Right atrium auricular region (tissue), 2 donors: ENCODE measurements at regions not wholly inside any gene's neighbourhood (a gene's known extent, or its start where the extent isn't known, plus 50 kb on each side); places are given as distances from the start of the nearest gene placed in this dataset.

ENCODE experiments used
- DNase-seq: peaks from one replicate; pipeline ENCODE4 v3.0.0-alpha.2; 2019; ENCODE audit warnings: low spot score
- H3K27ac ChIP-seq, 2 donors: fragments of 200-600 bp; sonication (generic); 1 replicate in 1 of 2; 2 replicates in 1 of 2; pipeline ENCODE4 v1.5.1; 2016 to 2019
- H3K27me3 ChIP-seq, 2 donors: fragments of 200-600 bp; sonication (generic); one replicate each; pipeline versions ENCODE4 v1.5.1 to v1.6.0; 2017 to 2019
- H3K36me3 ChIP-seq: fragments of 200-600 bp; sonication (generic); one replicate; pipeline ENCODE4 v1.5.1; 2016
- H3K4me1 ChIP-seq, 2 donors: fragments of 200-600 bp; sonication (generic); one replicate each; pipeline versions ENCODE4 v1.5.1 to v1.6.0; 2017 to 2019
- H3K4me3 ChIP-seq, 2 donors: fragments of 200-600 bp; sonication (generic); 1 replicate in 1 of 2; 2 replicates in 1 of 2; pipeline ENCODE4 v1.5.1; 2017 to 2019; ENCODE audit warnings: mild to moderate bottlenecking in 1 of 2, moderate library complexity in 1 of 2
- H3K9me3 ChIP-seq, 2 donors: fragments of 200-600 bp; sonication (generic); one replicate each; pipeline ENCODE4 v1.5.1; 2019
- CTCF ChIP-seq, 2 donors: fragments of 200-600 bp; sonication (generic); IDR thresholded peaks; one replicate each; pipeline ENCODE4 v1.5.1; 2019; ENCODE audit warnings: antibody characterized with exemption in 2 of 2

GRCh38 chr11:121838571-121838970 lies 277.4 kb downstream of the BLID start:
- no peak for TF ChIP-seq CTCF (IDR thresholded peaks at IDR 0.05)
- Histone ChIP-seq H3K4me1 (no peaks in the 10 kb centered on the region), H3K27ac (no peak overlapping the region), H3K4me3 (no peak overlapping the region), H3K9me3 (peaks cover 0 to 27% of the 10 kb centered on the region in 2 donors), H3K36me3 (no peaks in the 10 kb centered on the region), H3K27me3 (no peaks in the 10 kb centered on the region)
- DNase-seq = no peak

GRCh38 chr11:121833970-121834369 lies 282.0 kb downstream of the BLID start:
- Histone ChIP-seq H3K9me3 (peaks cover 0 to 44% of the 10 kb centered on the region in 2 donors), H3K27me3 (no peaks in the 10 kb centered on the region), H3K27ac (no peak overlapping the region), H3K4me1 (no peaks in the 10 kb centered on the region), H3K36me3 (no peaks in the 10 kb centered on the region), H3K4me3 (no peak overlapping the region)
- DNase-seq = no peak
- no peak for TF ChIP-seq CTCF (IDR thresholded peaks at IDR 0.05)

- Histone ChIP-seq H3K27me3 (no peaks in the 10 kb centered on the region), H3K4me1 (no peaks in the 10 kb centered on the region), H3K27ac (peak overlapping the region; percentile 12 to 65), H3K36me3 (no peaks in the 10 kb centered on the region), H3K9me3 (peaks cover 0 to 23% of the 10 kb centered on the region in 2 donors), H3K4me3 (no peak overlapping the region)
- peak; percentile 83 for DNase-seq
- TF ChIP-seq CTCF (IDR thresholded peaks at IDR 0.05) = no peak
Measured at GRCh38 chr11:121829159-121829643, 286.8 kb downstream of the BLID start.

- no peak overlapping the region for H3K27ac ChIP-seq
- H3K36me3 ChIP-seq = no peaks in the 10 kb centered on the region
- no peak for DNase-seq
- no peaks in the 10 kb centered on the region for H3K4me1 ChIP-seq
- peaks cover 0 to 45% of the 10 kb centered on the region in 2 donors for H3K9me3 ChIP-seq
- H3K27me3 ChIP-seq = no peaks in the 10 kb centered on the region
- TF ChIP-seq CTCF (IDR thresholded peaks at IDR 0.05) = no peak
- no peak overlapping the region for H3K4me3 ChIP-seq
Measured at GRCh38 chr11:121814962-121815361, 301.1 kb downstream of the BLID start.

- no peak for TF ChIP-seq CTCF (IDR thresholded peaks at IDR 0.05)
- no peaks in the 10 kb centered on the region for H3K27me3 ChIP-seq
Measured at GRCh38 chr11:121814296-121814695, 301.7 kb downstream of the BLID start.

GRCh38 chr11:121810291-121810690 lies 305.7 kb downstream of the BLID start:
- no peaks in the 10 kb centered on the region for H3K27me3 ChIP-seq
- H3K36me3 ChIP-seq = no peaks in the 10 kb centered on the region
- H3K9me3 ChIP-seq = peaks cover 0 to 27% of the 10 kb centered on the region in 2 donors
- no peak overlapping the region for H3K27ac ChIP-seq
- no peak overlapping the region for H3K4me3 ChIP-seq
- DNase-seq = no peak
- no peak for TF ChIP-seq CTCF (IDR thresholded peaks at IDR 0.05)
- no peaks in the 10 kb centered on the region for H3K4me1 ChIP-seq

More at GRCh38 chr11:121814296-121814695, 301.7 kb downstream of the BLID start:
- DNase-seq = no peak
- Histone ChIP-seq H3K36me3 (no peaks in the 10 kb centered on the region), H3K4me1 (no peaks in the 10 kb centered on the region), H3K27ac (no peak overlapping the region), H3K9me3 (peaks cover 0 to 44% of the 10 kb centered on the region in 2 donors), H3K4me3 (no peak overlapping the region)
